ENCODE measurements at regions not wholly inside any gene's neighbourhood (a gene's known extent, or its start where the extent isn't known, plus 50 kb on each side); places are given as distances from the start of the nearest gene placed in this dataset.

- no peaks in the 10 kb centered on the region for H3K4me1 Mint-ChIP-seq
- Histone ChIP-seq H3K27ac (ENCODE audit: low read depth) (no peak overlapping the region), H3K27me3 (ENCODE audit: insufficient read depth) (no peaks in the 10 kb centered on the region), H3K79me2 (replicated peaks; ENCODE audit: insufficient read depth) (no peaks in the 10 kb centered on the region), H2AFZ (no peak overlapping the region), H3K36me3 (ENCODE audit: insufficient read depth) (0 out of 2 replicates have a peak, but pooled peaks cover 5% of the 10 kb centered on the region), H3K9me2 (ENCODE audit: insufficient read depth) (0 out of 2 replicates have a peak, but pooled peaks cover 4% of the 10 kb centered on the region), H4K20me1 (replicated peaks; ENCODE audit: insufficient read depth) (no peaks in the 10 kb centered on the region), H3K4me2 (no peak overlapping the region), H3K4me3 (no peak overlapping the region), H3K4me1 (ENCODE audit: insufficient read depth) (no peaks in the 10 kb centered on the region), H3F3A (replicated peaks; ENCODE audit: low read depth) (no peaks in the 10 kb centered on the region)
- H3K27me3 Mint-ChIP-seq (ENCODE audit: insufficient read depth, low read depth, poor library complexity): no peaks in the 10 kb centered on the region
- H3K9me3 Mint-ChIP-seq: peaks cover 32% of the 10 kb centered on the region
- TF ChIP-seq ETS1 (IDR thresholded peaks at IDR 0.05): no peak
- TF ChIP-seq CREB1 (CRISPR knock-in tag; IDR thresholded peaks at IDR 0.05; ENCODE audit: low read depth): no peak
- TF ChIP-seq EZH2phosphoT487 (IDR thresholded peaks at IDR 0.05; ENCODE audit: unreplicated experiment): no peak
- no peak for TF ChIP-seq JUNB (IDR thresholded peaks at IDR 0.05; ENCODE audit: unreplicated experiment)
- TF ChIP-seq ZNF114 (CRISPR knock-in tag; IDR thresholded peaks at IDR 0.05): no peak
- TF ChIP-seq NANOG (IDR thresholded peaks at IDR 0.05; ENCODE audit: borderline replicate concordance): no peak
- ATAC-seq: no peak
- DNase-seq (ENCODE audit: low spot score): no peak
- H3K27ac Mint-ChIP-seq: no peak overlapping the region
- peaks cover 14% of the 10 kb centered on the region; the same call in 2 of the 3 replicates for H3K36me3 Mint-ChIP-seq (ENCODE audit: low read depth)
- no peak overlapping the region for H3K4me3 Mint-ChIP-seq
Observed at GRCh38 chr13:75139291-75139690, 342.7 kb downstream of the TBC1D4 start.

GRCh38 chr13:75137911-75138571, 343.9 kb downstream of the TBC1D4 start:
- H3K27me3 Mint-ChIP-seq (ENCODE audit: insufficient read depth, low read depth, poor library complexity): no peaks in the 10 kb centered on the region
- TF ChIP-seq EZH2 (IDR thresholded peaks at IDR 0.05; ENCODE audit: low read depth, unreplicated experiment) (no peak), JUNB (IDR thresholded peaks at IDR 0.05; ENCODE audit: unreplicated experiment) (no peak), POLR2AphosphoS5 (IDR thresholded peaks at IDR 0.05; ENCODE audit: low read depth) (no peak), CREB1 (CRISPR knock-in tag; IDR thresholded peaks at IDR 0.05; ENCODE audit: low read depth) (no peak), ZNF114 (CRISPR knock-in tag; IDR thresholded peaks at IDR 0.05) (no peak), REST (IDR thresholded peaks at IDR 0.05; ENCODE audit: unreplicated experiment) (no peak), NANOG (IDR thresholded peaks at IDR 0.05; ENCODE audit: borderline replicate concordance) (no peak), CTCF (conservative IDR thresholded peaks at IDR 0.05; ENCODE audit: low read depth in 2 of 2) (no peak), STAT1 (IDR thresholded peaks at IDR 0.05; ENCODE audit: unreplicated experiment) (no peak), EZH2phosphoT487 (IDR thresholded peaks at IDR 0.05; ENCODE audit: unreplicated experiment) (no peak), ETS1 (IDR thresholded peaks at IDR 0.05) (no peak), ZNF331 (CRISPR knock-in tag; IDR thresholded peaks at IDR 0.05; ENCODE audit: low read depth) (no peak)

More at GRCh38 chr13:75137911-75138571, 343.9 kb downstream of the TBC1D4 start:
- 0 out of 2 replicates have a peak, but pooled peaks cover 5% of the 10 kb centered on the region for H3K36me3 ChIP-seq (ENCODE audit: insufficient read depth)
- no peak overlapping the region for H3K27ac Mint-ChIP-seq
- no peak overlapping the region for H3K4me3 ChIP-seq
- H4K20me1 ChIP-seq (replicated peaks; ENCODE audit: insufficient read depth): no peaks in the 10 kb centered on the region
- ATAC-seq (no peak), DNase-seq (ENCODE audit: low spot score) (no peak)
- H3K36me3 Mint-ChIP-seq (ENCODE audit: low read depth): peaks cover 14% of the 10 kb centered on the region; the same call in 2 of the 3 replicates
- H2AFZ ChIP-seq: no peak overlapping the region
- no peak overlapping the region for H3K4me2 ChIP-seq
- H3K4me1 ChIP-seq (ENCODE audit: insufficient read depth): no peaks in the 10 kb centered on the region
- 0 out of 2 replicates have a peak, but pooled peaks cover 4% of the 10 kb centered on the region for H3K9me2 ChIP-seq (ENCODE audit: insufficient read depth)
- H3F3A ChIP-seq (replicated peaks; ENCODE audit: low read depth): no peaks in the 10 kb centered on the region
- no peaks in the 10 kb centered on the region for H3K4me1 Mint-ChIP-seq
- H3K79me2 ChIP-seq (replicated peaks; ENCODE audit: insufficient read depth): no peaks in the 10 kb centered on the region
- no peak overlapping the region for H3K27ac ChIP-seq (ENCODE audit: low read depth)
- H3K4me3 Mint-ChIP-seq: no peak overlapping the region
- H3K27me3 ChIP-seq (ENCODE audit: insufficient read depth): no peaks in the 10 kb centered on the region
- H3K9me3 Mint-ChIP-seq: peaks cover 35% of the 10 kb centered on the region
